K562 (cell line): ENCODE measurements at regions not wholly inside any gene's neighbourhood (a gene's known extent, or its start where the extent isn't known, plus 50 kb on each side); places are given as distances from the start of the nearest gene placed in this dataset.

Source experiments
- ATAC-seq: fragments of 200-7000 bp; cut with Tn5 transposase; 3 replicates; pipeline ENCODE4 v1.9.1; 2020; ENCODE audit warnings: moderate library complexity
- BruUV-seq: library from RNA; stranded (reverse); fragments of 400-500 nt; replicated peaks from 2 replicates; lab custom pipeline; 2021; lab: Mats Ljungman, UMichigan
- CTCF ChIA-PET: fragments of 300-600 bp; formaldehyde crosslinking; extraction: SDS; loops from one replicate; lab custom pipeline; 2021; ENCODE audit warnings: low intra/inter-chr PET ratio; lab: Yijun Ruan, JAX
- POLR2A ChIA-PET: fragments of 300-600, 350-650 bp; sonication (Branson Sonifier 250); formaldehyde crosslinking; extraction: SDS; loops from one replicate; lab custom pipeline; 2021; ENCODE audit warnings: antibody characterized with exemption, inconsistent platforms; lab: Yijun Ruan, JAX
- DNase-seq, 4 experiments: peaks; one replicate each; pipeline versions ENCODE4 v3.0.0 to v3.0.0-alpha.2; 2011 to 2018; ENCODE audit warnings: low spot score in 3 of 4, mixed read lengths in 3 of 4; ENCODE audit errors: extremely low read depth in 1 of 4
- FAIRE-seq: peaks from 2 replicates; lab custom pipeline; 2011; peaks lifted over from hg19 to GRCh38; lab: Jason Lieb, UNC
- H2AFZ ChIP-seq: 2 replicates; pipeline ENCODE4 v1.6.0; 2011; ENCODE audit warnings: low read depth, low read length, control low read depth, inconsistent platforms
- H3K27ac ChIP-seq: fragments of 200-600 bp; 3 replicates; pipeline ENCODE4 v1.8.0; 2011; ENCODE audit warnings: low read depth, mild to moderate bottlenecking, control low read depth, inconsistent platforms, low read length, moderate library complexity, mixed read lengths; ENCODE audit errors: extremely low read depth
- H3K27me3 ChIP-seq, 2 experiments: fragments of 300-600 bp in 1 of 2; 2 replicates in 1 of 2; 3 replicates in 1 of 2; pipeline versions ENCODE4 v1.6.0 to v1.8.0; 2011; ENCODE audit warnings: inconsistent platforms in 2 of 2, low read length in 2 of 2, mild to moderate bottlenecking in 1 of 2, mixed read lengths in 1 of 2, moderate library complexity in 1 of 2; ENCODE audit not compliant: control insufficient read depth in 2 of 2, insufficient read depth in 2 of 2
- H3K36me3 ChIP-seq: fragments of 300-600 bp; 3 replicates; pipeline ENCODE4 v1.8.0; 2011; ENCODE audit warnings: mild to moderate bottlenecking, low read length, inconsistent platforms; ENCODE audit not compliant: control insufficient read depth, insufficient read depth
- H3K4me1 ChIP-seq, 2 experiments: fragments of 200-600 bp in 1 of 2; replicated peaks in 1 of 2; 2 replicates in 1 of 2; 3 replicates in 1 of 2; pipeline versions ENCODE4 v1.5.1 to v1.8.0; 2011; ENCODE audit warnings: inconsistent platforms in 2 of 2, low read length in 2 of 2, mild to moderate bottlenecking in 1 of 2, mixed read lengths in 1 of 2, moderate library complexity in 1 of 2; ENCODE audit not compliant: control insufficient read depth in 2 of 2, insufficient read depth in 2 of 2
- H3K4me2 ChIP-seq: 2 replicates; pipeline ENCODE4 v1.6.1; 2011; ENCODE audit warnings: low read length, control low read depth, inconsistent platforms, mixed read lengths; ENCODE audit not compliant: insufficient read depth
- H3K4me3 ChIP-seq: fragments of 200-600 bp; sonication (generic), shearing (Covaris generic); 2 replicates; pipeline ENCODE4 v1.5.1; 2016; ENCODE audit warnings: control low read depth, inconsistent platforms
- H3K79me2 ChIP-seq: fragments of 200-600 bp; 3 replicates; pipeline ENCODE4 v1.8.0; 2011; ENCODE audit warnings: low read length, inconsistent platforms; ENCODE audit not compliant: control insufficient read depth, insufficient read depth
- H3K9ac ChIP-seq, 2 experiments: 2 replicates each; pipeline versions ENCODE4 v1.6.0 to v1.6.1; 2011; ENCODE audit warnings: low read depth in 2 of 2, low read length in 2 of 2, control low read depth in 1 of 2, inconsistent platforms in 1 of 2, mild to moderate bottlenecking in 1 of 2, mixed read lengths in 1 of 2; ENCODE audit not compliant: insufficient read depth in 1 of 2
- H3K9me1 ChIP-seq: one replicate; pipeline ENCODE4 v1.6.0; 2011; ENCODE audit warnings: inconsistent platforms, mild to moderate bottlenecking, low read length, moderate library complexity; ENCODE audit not compliant: control insufficient read depth, insufficient read depth
- H3K9me3 ChIP-seq: replicated peaks from 2 replicates; pipeline ENCODE4 v1.5.1; 2011; ENCODE audit warnings: low read depth, low read length, inconsistent platforms; ENCODE audit not compliant: control insufficient read depth, insufficient read depth
- H4K20me1 ChIP-seq: replicated peaks from 2 replicates; pipeline ENCODE4 v1.6.1; 2011; ENCODE audit warnings: low read length, inconsistent platforms, mixed read lengths; ENCODE audit not compliant: control insufficient read depth, insufficient read depth
- HCFC1 ChIP-seq: IDR thresholded peaks from 2 replicates; pipeline ENCODE4 v1.6.1; 2012; ENCODE audit warnings: low read depth, low read length, improper control_type of control experiment
- JUND ChIP-seq, 2 experiments: IDR thresholded peaks; 2 replicates in 1 of 2; 3 replicates in 1 of 2; pipeline ENCODE4 v1.6.1; 2011; ENCODE audit warnings: borderline replicate concordance in 2 of 2, low read depth in 2 of 2, low read length in 2 of 2, improper control_type of control experiment in 1 of 2, missing biosample characterization in 1 of 2, missing genetic modification characterization in 1 of 2, missing genetic modification reagents in 1 of 2
- KAT2B ChIP-seq: IDR thresholded peaks from one replicate; pipeline ENCODE4 v1.6.1; 2012; ENCODE audit warnings: low read depth, mild to moderate bottlenecking, control low read depth, inconsistent platforms, low read length, moderate library complexity
- NELFE ChIP-seq: IDR thresholded peaks from 2 replicates; pipeline ENCODE4 v1.6.1; 2011; ENCODE audit warnings: mild to moderate bottlenecking; ENCODE audit not compliant: insufficient read depth, insufficient read length
- NUFIP1 ChIP-seq: fragments of 450-650 bp; IDR thresholded peaks from 2 replicates; pipeline ENCODE4 v1.6.1; 2018; ENCODE audit not compliant: partially characterized antibody
- RBM17 ChIP-seq: fragments of 200-400 bp; formaldehyde crosslinking; IDR thresholded peaks from 2 replicates; pipeline ENCODE4 v1.6.1; 2017; ENCODE audit warnings: low read depth, mild to moderate bottlenecking, low read length, borderline replicate concordance
- SRSF1 ChIP-seq: fragments of 200-400 bp; formaldehyde crosslinking; IDR thresholded peaks from 2 replicates; pipeline ENCODE4 v1.6.1; 2017; ENCODE audit warnings: mild to moderate bottlenecking, low read depth, low read length, moderate library complexity
- ZNF197 ChIP-seq: fragments of 200-800 bp; sonication (Bioruptor generic); IDR thresholded peaks from 2 replicates; pipeline ENCODE4 v1.6.1; 2016; ENCODE audit warnings: low read depth, missing genetic modification characterization, missing compliant biosample characterization
- in situ Hi-C: fragments of 300-500 bp; cut with MboI; formaldehyde crosslinking; loops from 4 replicates; pipeline ENCODE4 v1.15.0; 2018; ENCODE audit warnings: inconsistent platforms, mixed read lengths
- intact Hi-C: fragments of 100-400 bp; cut with micrococcal nuclease; formaldehyde crosslinking; loops from 2 replicates; pipeline ENCODE4 v1.14.2; 2022
- TF ChIP-seq, protein P1 (sequence below): sonication (generic); formaldehyde crosslinking; IDR thresholded peaks from 2 replicates; pipeline ENCODE4 v1.9.0; 2022; ENCODE audit warnings: mild to moderate bottlenecking, missing genetic modification reagents
- TF ChIP-seq, protein P2 (sequence below): sonication (generic); formaldehyde crosslinking; IDR thresholded peaks from 2 replicates; pipeline ENCODE4 v1.8.0; 2022; ENCODE audit warnings: mild to moderate bottlenecking, missing genetic modification reagents
- TF ChIP-seq, protein P3 (sequence below): fragments of 250-450 bp; sonication (Bioruptor Pico); IDR thresholded peaks from 2 replicates; pipeline ENCODE4 v1.9.0; 2021; ENCODE audit warnings: mild to moderate bottlenecking, inconsistent platforms
- TF ChIP-seq, protein P4 (sequence below): fragments of 450-650 bp; IDR thresholded peaks from 2 replicates; pipeline ENCODE4 v1.6.1; 2014; ENCODE audit warnings: low read depth, mild to moderate bottlenecking, moderate library complexity, borderline replicate concordance

DNA sequence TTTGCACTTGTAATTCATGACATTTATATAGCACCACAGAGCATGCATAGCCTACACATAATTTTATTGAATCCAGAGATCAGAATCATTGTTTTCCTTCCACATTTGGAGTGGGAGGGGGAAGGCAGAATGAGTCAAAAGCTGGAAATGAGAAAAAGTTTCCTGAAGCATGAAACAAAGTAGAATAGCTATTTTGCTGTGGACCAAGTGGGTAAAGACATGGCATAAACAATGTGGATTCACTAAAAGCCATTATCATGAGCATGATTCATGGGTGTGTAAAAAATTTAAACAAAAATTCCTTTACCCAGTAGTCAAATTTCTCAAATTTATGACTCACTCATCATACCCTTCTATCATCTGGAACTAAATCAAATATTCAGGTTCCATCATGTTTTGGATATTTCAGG lies 97.9 kb downstream of the YIPF5 start:
- ATAC-seq: no peak
- H3K9me3 ChIP-seq: no peaks in the 10 kb centered on the region
- H3K9ac ChIP-seq: no peak overlapping the region
- no peaks in the 10 kb centered on the region for H3K36me3 ChIP-seq
- no peaks in the 10 kb centered on the region for H3K4me1 ChIP-seq
- H3K4me3 ChIP-seq: no peak overlapping the region
- in situ Hi-C loops: no loop called here
- ChIA-PET POLR2A (no interaction called here), CTCF (no interaction called here)
- no TSS peak for BruUV-seq
- H4K20me1 ChIP-seq: no peaks in the 10 kb centered on the region
- no peak overlapping the region for H2AFZ ChIP-seq
- no peak for DNase-seq
- no peaks in the 10 kb centered on the region for H3K9me1 ChIP-seq
- no peak overlapping the region for H3K4me2 ChIP-seq
- no peak overlapping the region for H3K27ac ChIP-seq
- FAIRE-seq: no peak
- TF ChIP-seq, protein P1, sequence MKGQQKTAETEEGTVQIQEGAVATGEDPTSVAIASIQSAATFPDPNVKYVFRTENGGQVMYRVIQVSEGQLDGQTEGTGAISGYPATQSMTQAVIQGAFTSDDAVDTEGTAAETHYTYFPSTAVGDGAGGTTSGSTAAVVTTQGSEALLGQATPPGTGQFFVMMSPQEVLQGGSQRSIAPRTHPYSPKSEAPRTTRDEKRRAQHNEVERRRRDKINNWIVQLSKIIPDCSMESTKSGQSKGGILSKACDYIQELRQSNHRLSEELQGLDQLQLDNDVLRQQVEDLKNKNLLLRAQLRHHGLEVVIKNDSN (CRISPR knock-in tag): no peak
- TF ChIP-seq NELFE: no peak
- TF ChIP-seq, protein P2, sequence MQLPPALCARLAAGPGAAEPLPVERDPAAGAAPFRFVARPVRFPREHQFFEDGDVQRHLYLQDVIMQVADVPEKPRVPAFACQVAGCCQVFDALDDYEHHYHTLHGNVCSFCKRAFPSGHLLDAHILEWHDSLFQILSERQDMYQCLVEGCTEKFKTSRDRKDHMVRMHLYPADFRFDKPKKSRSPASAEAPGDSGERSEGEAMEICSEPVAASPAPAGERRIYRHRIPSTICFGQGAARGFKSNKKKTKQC (CRISPR knock-in tag): no peak
- TF ChIP-seq JUND (IDR thresholded peaks at IDR 0.05; ENCODE audit: borderline replicate concordance, low read depth, low read length): no peak
- no peak for TF ChIP-seq JUND (tag; IDR thresholded peaks at IDR 0.05; ENCODE audit: borderline replicate concordance, low read depth, low read length)
- no peak for TF ChIP-seq SRSF1
- no peak for TF ChIP-seq NUFIP1
- no peak for TF ChIP-seq KAT2B
- TF ChIP-seq, protein P3, sequence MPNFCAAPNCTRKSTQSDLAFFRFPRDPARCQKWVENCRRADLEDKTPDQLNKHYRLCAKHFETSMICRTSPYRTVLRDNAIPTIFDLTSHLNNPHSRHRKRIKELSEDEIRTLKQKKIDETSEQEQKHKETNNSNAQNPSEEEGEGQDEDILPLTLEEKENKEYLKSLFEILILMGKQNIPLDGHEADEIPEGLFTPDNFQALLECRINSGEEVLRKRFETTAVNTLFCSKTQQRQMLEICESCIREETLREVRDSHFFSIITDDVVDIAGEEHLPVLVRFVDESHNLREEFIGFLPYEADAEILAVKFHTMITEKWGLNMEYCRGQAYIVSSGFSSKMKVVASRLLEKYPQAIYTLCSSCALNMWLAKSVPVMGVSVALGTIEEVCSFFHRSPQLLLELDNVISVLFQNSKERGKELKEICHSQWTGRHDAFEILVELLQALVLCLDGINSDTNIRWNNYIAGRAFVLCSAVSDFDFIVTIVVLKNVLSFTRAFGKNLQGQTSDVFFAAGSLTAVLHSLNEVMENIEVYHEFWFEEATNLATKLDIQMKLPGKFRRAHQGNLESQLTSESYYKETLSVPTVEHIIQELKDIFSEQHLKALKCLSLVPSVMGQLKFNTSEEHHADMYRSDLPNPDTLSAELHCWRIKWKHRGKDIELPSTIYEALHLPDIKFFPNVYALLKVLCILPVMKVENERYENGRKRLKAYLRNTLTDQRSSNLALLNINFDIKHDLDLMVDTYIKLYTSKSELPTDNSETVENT (CRISPR knock-in tag): no peak
- TF ChIP-seq HCFC1: no peak
- TF ChIP-seq ZNF197 (CRISPR knock-in tag): no peak
- no peak for TF ChIP-seq RBM17
- TF ChIP-seq, protein P4, sequence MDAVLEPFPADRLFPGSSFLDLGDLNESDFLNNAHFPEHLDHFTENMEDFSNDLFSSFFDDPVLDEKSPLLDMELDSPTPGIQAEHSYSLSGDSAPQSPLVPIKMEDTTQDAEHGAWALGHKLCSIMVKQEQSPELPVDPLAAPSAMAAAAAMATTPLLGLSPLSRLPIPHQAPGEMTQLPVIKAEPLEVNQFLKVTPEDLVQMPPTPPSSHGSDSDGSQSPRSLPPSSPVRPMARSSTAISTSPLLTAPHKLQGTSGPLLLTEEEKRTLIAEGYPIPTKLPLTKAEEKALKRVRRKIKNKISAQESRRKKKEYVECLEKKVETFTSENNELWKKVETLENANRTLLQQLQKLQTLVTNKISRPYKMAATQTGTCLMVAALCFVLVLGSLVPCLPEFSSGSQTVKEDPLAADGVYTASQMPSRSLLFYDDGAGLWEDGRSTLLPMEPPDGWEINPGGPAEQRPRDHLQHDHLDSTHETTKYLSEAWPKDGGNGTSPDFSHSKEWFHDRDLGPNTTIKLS: no peak
- intact Hi-C loops: no loop called here
- no peaks in the 10 kb centered on the region for H3K27me3 ChIP-seq
- no peaks in the 10 kb centered on the region for H3K79me2 ChIP-seq
